Chondrocyte (in vitro differentiated cells): ENCODE measurements at regions not wholly inside any gene's neighbourhood (a gene's known extent, or its start where the extent isn't known, plus 50 kb on each side); places are given as distances from the start of the nearest gene placed in this dataset.

Source experiments
- DNase-seq: peaks from one replicate; pipeline ENCODE4 v3.0.0; 2021; ENCODE audit warnings: mixed read lengths, low spot score
- H3K27ac Mint-ChIP-seq: one replicate; pipeline ENCODE4 v1.8.0; 2021; ENCODE audit warnings: mild to moderate bottlenecking, moderate library complexity, mixed read lengths; ENCODE audit not compliant: unreplicated experiment
- H3K27me3 Mint-ChIP-seq: 2 replicates; pipeline ENCODE4 v1.8.0; 2021; ENCODE audit warnings: low read depth, mixed read lengths
- H3K36me3 Mint-ChIP-seq: 2 replicates; pipeline ENCODE4 v1.8.0; 2021; ENCODE audit warnings: low read depth, mixed read lengths
- H3K4me1 Mint-ChIP-seq: 2 replicates; pipeline ENCODE4 v1.8.0; 2021; ENCODE audit warnings: low read depth, mild to moderate bottlenecking, mixed read lengths
- H3K4me3 Mint-ChIP-seq: one replicate; pipeline ENCODE4 v1.8.0; 2021; ENCODE audit warnings: mild to moderate bottlenecking, moderate library complexity, mixed read lengths; ENCODE audit not compliant: unreplicated experiment
- H3K9me3 Mint-ChIP-seq: 2 replicates; pipeline ENCODE4 v1.8.0; 2021; ENCODE audit warnings: low read depth, mixed read lengths
- CTCF ChIP-seq: fragments of 200-600 bp; sonication (generic); IDR thresholded peaks from 2 replicates; pipeline ENCODE4 v1.5.0; 2021; ENCODE audit warnings: antibody characterized with exemption, mild to moderate bottlenecking, moderate library complexity

- DNase-seq: no peak
- H3K4me3 Mint-ChIP-seq: no peak overlapping the region
- TF ChIP-seq CTCF: no peak
- no peaks in the 10 kb centered on the region for H3K36me3 Mint-ChIP-seq
- H3K27ac Mint-ChIP-seq: no peak overlapping the region
- peaks cover 4% of the 10 kb centered on the region for H3K9me3 Mint-ChIP-seq
- no peaks in the 10 kb centered on the region for H3K27me3 Mint-ChIP-seq
- no peaks in the 10 kb centered on the region for H3K4me1 Mint-ChIP-seq
Measured at GRCh38 chr10:8350250-8350967, 295.9 kb downstream of the GATA3 start.

GRCh38 chr10:8352171-8353075, 297.9 kb downstream of the GATA3 start:
- Mint-ChIP-seq H3K36me3 (no peaks in the 10 kb centered on the region), H3K27me3 (peaks cover 4% of the 10 kb centered on the region), H3K4me1 (no peaks in the 10 kb centered on the region), H3K27ac (no peak overlapping the region), H3K9me3 (peaks cover 4% of the 10 kb centered on the region), H3K4me3 (no peak overlapping the region)
- no peak for TF ChIP-seq CTCF
- DNase-seq: no peak

- no peak overlapping the region for H3K27ac Mint-ChIP-seq
- no peak overlapping the region for H3K4me3 Mint-ChIP-seq
- no peak for DNase-seq
- peaks cover 4% of the 10 kb centered on the region for H3K27me3 Mint-ChIP-seq
- H3K36me3 Mint-ChIP-seq: no peaks in the 10 kb centered on the region
- no peak for TF ChIP-seq CTCF
- H3K9me3 Mint-ChIP-seq: no peaks in the 10 kb centered on the region
- no peaks in the 10 kb centered on the region for H3K4me1 Mint-ChIP-seq
Measured at GRCh38 chr10:8356283-8356682, 301.8 kb downstream of the GATA3 start.

GRCh38 chr10:8359467-8359866, 305.0 kb downstream of the GATA3 start:
- Mint-ChIP-seq H3K27ac (no peak overlapping the region), H3K9me3 (no peaks in the 10 kb centered on the region), H3K27me3 (peaks cover 4% of the 10 kb centered on the region), H3K4me3 (no peak overlapping the region), H3K4me1 (no peaks in the 10 kb centered on the region), H3K36me3 (no peaks in the 10 kb centered on the region)
- no peak for DNase-seq
- no peak for TF ChIP-seq CTCF

- no peak overlapping the region for H3K27ac Mint-ChIP-seq
- DNase-seq: no peak
- H3K9me3 Mint-ChIP-seq: no peaks in the 10 kb centered on the region
- no peaks in the 10 kb centered on the region for H3K36me3 Mint-ChIP-seq
- H3K4me1 Mint-ChIP-seq: no peaks in the 10 kb centered on the region
- no peak overlapping the region for H3K4me3 Mint-ChIP-seq
- peaks cover 4% of the 10 kb centered on the region for H3K27me3 Mint-ChIP-seq
- TF ChIP-seq CTCF: no peak
Measured at GRCh38 chr10:8360365-8360764, 305.9 kb downstream of the GATA3 start.
